Activated CD4-positive, alpha-beta T cell treated with anti-CD3 and anti-CD28 coated beads, Interleukin-2, amount 50 U/mL, for 24 hours (primary cell): ENCODE measurements at regions not wholly inside any gene's neighbourhood (a gene's known extent, or its start where the extent isn't known, plus 50 kb on each side); places are given as distances from the start of the nearest gene placed in this dataset.
"Not testable (repeated sequence)": the region's sequence is repeated elsewhere in the genome, so short reads cannot be mapped to it uniquely, and the experiment has no call there.

Experiments
- DNase-seq, 2 donors: peaks; one replicate each; pipeline ENCODE4 v3.0.0-alpha.2; 2020; ENCODE audit warnings: low read depth in 1 of 2, low spot score in 1 of 2

DNA sequence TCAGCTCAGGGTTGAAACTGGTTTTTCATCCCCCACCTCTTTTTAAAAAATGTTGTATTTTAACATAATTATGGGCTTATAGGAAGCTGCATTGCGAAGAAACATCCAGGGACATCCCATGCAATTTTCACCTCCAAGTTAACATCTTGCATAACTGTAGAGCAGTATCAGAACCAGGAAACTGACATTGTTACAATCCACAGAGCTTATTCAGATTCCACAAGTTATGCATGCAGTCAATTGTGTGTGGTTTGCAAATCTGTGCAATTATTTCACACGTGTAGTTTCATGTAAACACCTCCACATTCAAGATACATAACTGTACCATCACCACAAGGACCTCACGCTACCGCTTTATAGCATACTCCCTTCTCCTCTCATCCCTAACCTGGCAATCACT, 97.5 kb upstream of the GATB start:
- no peak for DNase-seq

DNA sequence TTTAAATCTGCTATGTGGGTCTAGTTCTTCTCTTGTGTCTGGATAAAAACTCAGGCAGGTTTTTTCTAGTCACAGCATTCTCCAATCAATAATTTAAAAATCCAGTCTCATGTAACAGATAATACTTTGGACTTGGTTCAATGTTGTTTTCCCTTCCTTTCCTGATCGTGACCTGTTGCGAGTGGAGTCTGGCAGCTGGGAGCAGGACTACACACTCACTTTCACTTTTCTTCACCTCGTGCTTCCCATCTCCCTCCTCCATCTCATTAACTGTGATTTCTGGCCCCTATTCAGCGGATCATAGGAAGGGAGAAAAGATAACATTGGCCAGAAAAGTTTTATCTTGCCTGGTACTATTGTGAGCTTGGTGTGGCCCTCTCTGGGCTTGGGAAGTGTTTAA, 96.6 kb upstream of the GATB start:
- DNase-seq, result no peak

DNA sequence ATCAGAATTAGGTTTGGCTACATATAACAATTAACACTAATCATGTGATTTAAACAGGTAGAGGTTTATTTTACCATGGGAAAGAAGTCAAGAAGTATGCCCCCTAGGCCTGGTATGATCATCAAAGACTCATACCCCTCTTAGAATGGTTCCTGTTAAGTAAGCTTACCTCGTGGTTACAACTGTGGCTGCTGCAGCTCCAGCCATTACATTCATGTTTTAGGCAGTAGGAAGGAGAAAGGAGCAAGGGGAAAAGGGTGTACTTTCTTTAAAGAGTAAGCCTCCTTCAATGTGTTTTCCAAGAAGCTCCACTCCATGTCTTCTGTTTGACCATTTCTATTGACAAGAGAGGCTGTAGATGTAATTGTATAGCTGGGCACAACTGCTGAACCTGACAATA, 94.9 kb upstream of the GATB start:
- no peak for DNase-seq

DNA sequence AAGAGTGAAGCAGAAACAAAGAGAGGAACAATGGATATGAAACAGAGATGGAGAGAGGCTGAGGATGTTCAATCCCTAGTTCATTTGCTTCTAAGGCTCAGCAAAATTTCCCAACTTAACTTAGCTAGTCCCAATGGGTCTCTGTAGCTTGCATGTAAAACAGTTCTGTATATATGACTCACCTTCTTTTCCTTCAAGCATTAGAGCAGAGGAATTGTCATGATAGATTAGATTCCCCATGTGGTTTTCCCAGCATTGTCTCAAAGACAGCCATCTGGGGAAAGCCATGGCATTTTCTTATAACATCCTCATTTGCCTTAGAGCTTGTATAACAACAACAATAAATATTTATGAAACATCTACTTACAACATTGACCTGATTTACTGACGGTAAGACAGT, 93.9 kb upstream of the GATB start:
- no peak for DNase-seq

DNA sequence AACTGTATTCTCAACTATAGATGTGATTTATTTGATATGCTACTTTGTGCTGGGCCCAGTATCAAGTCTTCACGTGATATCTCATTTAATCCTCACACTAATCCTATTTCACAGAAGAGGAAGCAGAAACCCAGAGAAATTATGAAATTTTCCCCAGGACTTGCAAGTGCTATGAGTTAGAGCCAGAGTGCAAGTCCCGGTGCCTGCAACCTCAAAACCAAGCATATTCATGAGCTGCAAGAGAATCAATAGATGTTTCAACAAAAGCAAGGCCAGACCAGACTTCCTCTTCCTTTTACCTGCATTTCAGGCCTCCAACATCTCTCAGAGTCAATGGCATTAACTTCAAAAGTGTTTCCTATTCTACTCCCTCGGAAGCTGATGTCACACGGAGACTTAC, 92.2 kb upstream of the GATB start:
- DNase-seq, result no peak

DNA sequence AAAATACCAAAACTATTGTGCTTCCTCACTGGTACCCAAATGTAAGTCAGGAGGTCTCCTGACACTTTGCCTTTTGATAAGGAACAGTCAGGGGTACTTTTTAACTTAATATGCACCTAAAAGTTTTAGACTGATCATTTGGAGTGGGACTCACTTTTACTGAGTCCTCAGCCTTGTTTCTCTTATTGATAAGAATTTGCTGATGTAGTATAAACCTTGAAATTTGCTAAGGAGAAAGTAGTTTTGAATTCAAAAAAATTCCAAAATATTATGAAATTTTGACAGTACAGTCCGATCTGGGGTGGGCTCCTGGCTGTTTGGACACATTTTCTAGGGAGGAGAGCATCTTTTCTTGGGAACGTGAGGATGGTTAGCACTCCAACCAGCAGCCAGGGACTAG, 91.4 kb upstream of the GATB start:
- no peak for DNase-seq

DNA sequence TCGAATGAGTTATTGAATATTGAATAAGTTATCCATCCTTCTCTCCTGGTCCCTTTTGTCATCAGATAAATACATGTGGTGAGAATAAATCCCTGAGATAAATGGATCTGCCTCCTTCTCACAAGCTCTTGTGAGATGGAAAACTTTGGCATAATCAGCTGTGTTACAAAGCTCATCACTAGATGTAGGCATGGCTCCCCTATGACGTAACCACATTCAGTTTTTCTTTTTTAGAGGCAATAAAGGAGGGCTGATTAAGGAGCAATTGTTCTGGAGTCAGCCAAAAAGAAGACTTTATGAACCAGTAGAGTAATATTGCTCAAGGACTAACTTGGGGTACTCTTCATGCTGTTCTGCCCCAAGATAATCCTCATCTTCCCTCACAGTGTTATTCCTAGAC, 90.5 kb upstream of the GATB start:
- DNase-seq, result no peak

DNA sequence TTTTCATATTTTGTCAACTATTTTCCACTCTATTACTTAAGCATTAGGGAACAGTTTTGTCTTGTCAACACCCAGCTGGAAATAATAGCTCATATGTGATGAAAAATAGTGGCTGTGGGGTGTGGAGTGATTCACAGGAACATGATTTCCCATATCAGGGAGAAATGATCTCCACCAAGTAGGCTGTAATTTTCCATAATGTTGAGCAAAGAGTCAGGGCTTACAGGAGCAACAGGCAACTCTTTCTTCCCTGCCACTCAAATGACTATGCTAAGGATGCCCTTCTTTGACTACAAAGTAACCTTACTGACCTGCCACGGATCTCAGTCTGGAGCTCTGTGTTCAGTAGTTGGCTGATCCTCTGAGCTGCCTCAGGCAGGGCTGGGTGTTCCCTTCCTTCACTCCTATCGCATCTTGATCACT, 90.0 kb upstream of the GATB start:
- no peak for DNase-seq

DNA sequence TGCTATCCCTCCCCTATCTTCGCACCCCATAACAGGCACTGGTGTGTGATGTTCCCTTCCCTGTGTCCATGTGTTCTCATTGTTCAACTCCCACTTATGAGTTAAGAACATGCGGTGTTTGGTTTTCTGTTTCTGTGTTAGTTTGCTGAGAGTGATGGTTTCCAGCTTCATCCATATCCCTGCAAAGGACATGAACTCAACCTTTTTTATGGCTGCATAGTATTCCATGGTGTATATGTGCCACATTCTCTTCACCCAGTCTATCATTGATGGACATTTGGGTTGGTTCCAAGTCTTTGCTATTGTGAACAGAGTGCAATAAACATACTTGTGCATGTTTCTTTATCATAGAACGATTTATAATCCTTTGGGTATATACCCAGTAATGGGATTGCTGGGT, 84.7 kb upstream of the GATB start:
- DNase-seq, result not testable (repeated sequence)

DNA sequence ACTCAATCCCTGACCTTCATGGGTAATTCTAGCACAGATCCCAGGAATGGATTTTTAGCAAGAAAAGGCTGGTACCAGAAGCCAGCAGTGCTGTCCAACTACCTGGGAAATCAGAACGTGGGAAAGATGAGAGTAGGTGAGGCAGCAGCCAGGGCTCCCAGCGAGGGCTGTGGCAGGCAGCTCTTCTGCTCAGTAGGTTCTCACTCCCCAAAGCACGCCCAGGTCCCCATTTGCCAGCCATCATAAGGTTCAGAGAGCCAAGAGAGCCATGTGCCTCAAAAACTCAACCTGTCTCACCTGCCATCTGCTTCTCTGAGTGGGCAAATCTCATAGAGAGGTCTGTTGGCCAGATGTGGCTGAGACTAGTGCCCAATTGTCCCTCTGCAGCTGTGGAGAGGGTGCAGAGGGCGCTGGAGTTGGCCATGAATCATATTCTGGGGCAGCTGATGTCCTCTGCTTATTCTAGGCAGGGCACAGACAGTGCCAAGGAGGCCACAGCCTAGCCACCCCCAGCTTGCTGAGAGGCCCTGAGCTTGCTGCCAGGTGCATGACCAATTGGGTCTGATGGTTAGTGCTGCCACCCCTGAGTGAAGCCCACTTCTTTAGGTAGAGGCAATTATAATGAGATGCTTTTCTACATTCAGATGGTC, 81.7 kb upstream of the GATB start:
- DNase-seq, result no peak

DNA sequence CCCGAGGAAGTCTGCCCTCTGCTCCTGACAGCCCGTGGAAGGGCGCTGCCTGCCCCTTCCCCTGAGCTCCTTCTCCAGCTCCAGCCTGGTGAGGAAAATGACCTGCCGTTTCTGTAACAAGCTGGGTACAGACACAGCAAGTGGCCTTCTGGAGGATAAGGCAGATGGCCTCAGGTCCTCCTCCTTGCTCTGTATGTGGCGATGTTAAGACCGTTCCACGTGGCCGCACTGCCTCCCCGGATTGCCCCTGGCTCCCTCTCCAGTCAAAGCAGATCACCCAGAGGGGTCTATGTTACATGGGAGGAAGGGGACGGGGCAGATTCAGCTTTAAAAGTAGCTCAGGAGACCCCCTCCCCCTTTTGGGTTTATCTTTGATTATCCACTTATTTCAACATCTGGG, 80.3 kb upstream of the GATB start:
- DNase-seq, result no peak

DNA sequence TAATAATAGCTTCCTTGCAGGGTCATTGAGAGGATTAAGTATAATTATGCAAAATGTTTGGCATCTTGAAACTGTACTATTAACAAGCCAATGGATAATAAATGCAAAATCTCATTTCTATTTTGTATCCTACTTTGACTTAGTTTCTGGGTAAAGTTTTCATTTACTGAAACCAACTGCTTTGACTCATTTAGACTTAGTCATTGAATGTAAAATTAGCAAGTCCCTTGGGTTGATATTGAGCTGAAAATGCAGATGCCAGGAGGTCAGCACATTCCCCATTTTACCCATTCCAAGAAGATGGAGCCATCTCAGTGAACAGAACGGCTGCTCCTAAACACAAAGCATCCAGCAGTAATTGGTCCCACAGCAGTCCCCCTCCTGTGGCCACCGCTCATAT, 74.7 kb upstream of the GATB start:
- no peak for DNase-seq

DNA sequence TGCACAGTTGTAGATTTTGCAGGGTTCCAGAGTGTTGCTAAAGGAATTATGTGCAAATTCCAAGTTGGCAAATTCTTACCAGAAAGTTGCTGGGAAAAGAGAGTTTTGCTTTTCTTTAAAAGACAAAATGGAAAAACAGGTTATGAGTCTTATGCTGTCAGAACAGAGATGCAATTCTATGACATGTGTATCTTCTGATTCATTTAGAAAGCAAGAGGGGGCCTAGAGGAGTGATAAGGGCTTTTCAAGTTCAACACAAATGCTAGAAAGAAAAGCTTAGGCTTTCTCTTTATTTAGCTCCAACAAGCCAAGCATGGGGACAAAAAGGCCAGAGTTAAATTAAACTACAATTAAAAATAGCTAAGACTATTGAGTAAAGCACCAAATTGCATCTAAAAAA, 72.4 kb upstream of the GATB start:
- no peak for DNase-seq

DNA sequence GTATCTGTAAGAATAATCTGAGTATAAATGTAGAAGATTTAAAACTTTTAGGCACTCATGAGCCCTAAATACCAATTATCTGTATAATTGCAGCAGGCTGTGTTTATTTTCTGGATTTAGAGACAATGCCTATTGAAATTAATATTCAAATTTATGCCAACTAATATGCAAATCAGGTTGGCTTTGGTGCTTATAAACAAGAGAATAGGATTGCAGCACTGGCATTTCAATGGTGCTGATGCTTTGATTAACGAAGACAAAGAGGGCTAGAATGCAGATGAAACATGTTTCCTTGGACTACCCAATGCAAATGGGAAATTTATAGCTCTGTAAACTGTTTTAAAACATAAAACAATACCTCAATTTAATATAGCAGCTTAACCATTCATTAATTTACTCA, 70.7 kb upstream of the GATB start:
- no peak for DNase-seq

DNA sequence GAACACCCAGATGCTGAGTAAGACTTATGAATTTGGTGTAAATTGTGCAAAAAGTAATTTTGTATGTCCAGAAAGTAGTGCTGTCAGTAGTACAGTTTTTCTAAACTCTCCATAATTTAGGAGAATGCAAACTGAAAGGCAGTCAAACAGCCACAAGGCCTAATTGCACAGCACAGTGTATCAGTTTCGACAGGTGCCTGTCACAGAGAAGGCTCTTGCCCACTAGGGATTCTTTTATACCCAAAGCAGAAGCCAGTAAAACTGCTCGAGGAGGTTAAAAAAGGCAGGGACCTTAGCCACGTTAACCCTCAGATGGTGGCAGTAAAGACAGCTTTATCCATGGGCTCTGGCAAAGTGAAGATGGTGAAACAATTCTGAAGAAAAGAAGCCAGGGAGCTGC, 69.4 kb upstream of the GATB start:
- DNase-seq, result no peak

DNA sequence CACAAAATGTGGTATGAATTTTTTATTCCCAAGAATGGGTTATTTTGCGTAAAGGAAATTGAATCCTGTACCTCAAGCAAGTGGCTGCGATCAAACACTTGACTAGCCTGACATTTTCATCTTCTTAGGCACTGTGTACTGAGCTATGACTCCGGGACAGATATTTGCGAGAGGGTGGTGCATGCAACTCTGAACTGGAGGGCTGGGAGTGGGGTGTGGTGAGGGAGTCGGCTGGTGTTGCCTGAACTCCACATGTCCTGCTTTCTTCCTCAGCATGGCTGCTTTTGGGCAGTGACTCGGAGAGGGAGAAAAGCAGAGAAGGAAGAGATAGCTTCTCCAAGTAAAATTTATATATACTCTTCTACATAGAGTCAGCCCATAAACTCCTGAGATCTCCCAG, 68.5 kb upstream of the GATB start:
- no peak for DNase-seq

DNA sequence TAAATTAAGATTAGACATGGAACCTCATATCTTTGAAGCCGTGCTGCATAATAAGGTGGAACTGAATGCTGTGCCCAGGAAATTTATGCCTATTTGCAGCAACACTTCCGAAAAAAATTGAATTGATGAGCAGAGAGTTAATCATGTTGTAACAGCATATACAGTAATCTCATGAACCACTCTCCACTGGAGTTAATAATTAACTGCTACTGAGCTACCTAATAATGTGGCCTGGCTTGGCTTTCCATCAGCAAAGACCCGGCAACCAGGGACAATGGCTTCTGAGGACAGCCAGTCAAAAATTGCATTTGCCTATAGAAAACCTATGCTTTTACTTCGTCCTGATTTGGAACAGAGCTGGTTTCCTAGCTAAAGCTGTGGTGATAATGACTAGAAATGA, 63.8 kb upstream of the GATB start:
- no peak for DNase-seq

DNA sequence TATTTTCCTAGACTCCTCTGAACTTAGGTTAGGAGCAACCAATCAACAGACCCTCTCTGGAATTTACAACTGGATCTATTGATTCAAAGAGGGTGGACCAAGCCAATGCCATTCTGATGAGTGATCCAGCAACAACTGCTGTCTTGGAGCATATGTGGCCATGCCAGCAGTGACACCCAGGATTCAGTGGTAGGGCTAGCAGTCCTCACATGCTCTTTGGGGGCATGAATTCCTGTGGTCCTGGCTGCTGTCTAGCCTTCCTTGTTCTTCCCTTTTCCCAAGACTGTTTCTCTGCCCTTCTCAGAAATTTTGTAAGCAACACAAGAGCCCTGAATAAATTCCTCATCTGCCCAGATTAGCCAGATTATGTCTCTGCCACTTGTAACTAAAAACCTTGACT, 61.5 kb upstream of the GATB start:
- no peak for DNase-seq

DNA sequence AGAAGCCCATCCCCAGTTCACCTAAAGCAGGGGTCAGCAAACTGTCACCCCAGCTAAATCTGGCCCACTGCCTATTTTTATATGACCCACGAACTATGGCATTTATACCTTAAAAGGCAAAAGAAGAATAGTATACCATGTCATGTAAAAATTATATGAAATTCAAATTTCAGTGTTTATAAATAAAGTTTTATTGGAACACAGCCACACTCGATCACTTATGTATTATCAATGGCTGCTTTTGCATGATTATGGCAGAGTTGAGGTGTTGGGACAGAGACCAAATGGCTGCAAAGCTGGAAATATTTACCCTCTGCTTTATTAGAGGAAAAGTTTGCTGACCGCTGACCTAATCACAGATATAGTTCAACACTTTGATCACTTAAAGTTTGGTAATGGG, 59.2 kb upstream of the GATB start:
- no peak for DNase-seq

DNA sequence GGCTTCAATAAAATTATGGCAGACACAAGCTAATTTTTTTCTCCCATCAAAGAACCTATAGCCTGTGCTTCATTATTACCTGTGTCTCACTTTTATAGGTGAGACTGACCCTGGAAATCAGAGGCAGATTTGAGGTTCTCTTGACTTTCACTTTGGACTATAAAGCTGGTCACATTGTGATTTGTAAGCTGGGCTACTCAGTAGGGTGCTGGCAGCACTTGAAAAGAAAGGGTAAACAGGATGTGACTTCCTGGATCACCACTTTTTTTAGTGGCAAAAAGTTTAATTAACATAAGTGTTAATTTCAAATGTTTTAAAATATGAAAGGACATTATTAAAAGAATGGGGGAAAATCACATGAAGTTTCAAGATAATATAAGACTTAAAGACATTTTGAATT, 50.6 kb upstream of the GATB start:
- no peak for DNase-seq
